Left ventricle myocardium inferior (tissue), 1 donor: ENCODE measurements at regions not wholly inside any gene's neighbourhood (a gene's known extent, or its start where the extent isn't known, plus 50 kb on each side); places are given as distances from the start of the nearest gene placed in this dataset.

ENCODE experiments used
- DNase-seq: peaks from one replicate; pipeline ENCODE4 v3.0.0-alpha.2; 2020
- H3K27ac ChIP-seq: fragments of 200-600 bp; replicated peaks from 2 replicates; pipeline ENCODE4 v1.8.0; 2021
- H3K27me3 ChIP-seq: fragments of 200-600 bp; 2 replicates; pipeline ENCODE4 v1.8.0; 2021; ENCODE audit warnings: low read depth
- H3K36me3 ChIP-seq: fragments of 200-600 bp; 2 replicates; pipeline ENCODE4 v1.8.0; 2021
- H3K4me1 ChIP-seq: fragments of 200-600 bp; 2 replicates; pipeline ENCODE4 v1.8.0; 2021
- H3K4me3 ChIP-seq: fragments of 200-600 bp; 2 replicates; pipeline ENCODE4 v1.8.0; 2021; ENCODE audit warnings: mild to moderate bottlenecking, moderate library complexity
- H3K9me3 ChIP-seq: fragments of 200-600 bp; replicated peaks from 2 replicates; pipeline ENCODE4 v1.8.0; 2021
- CTCF ChIP-seq: fragments of 200-600 bp; IDR thresholded peaks from 2 replicates; pipeline ENCODE4 v1.8.0; 2021; ENCODE audit warnings: antibody characterized with exemption, mild to moderate bottlenecking, borderline replicate concordance
- intact Hi-C: fragments of 100-400 bp; cut with micrococcal nuclease; formaldehyde crosslinking; loops from one replicate; pipeline ENCODE4 v1.11.0; 2022
- donor health status: DM: no; HTN: yes; CAD: no; lungs with severe emphysema.

DNA sequence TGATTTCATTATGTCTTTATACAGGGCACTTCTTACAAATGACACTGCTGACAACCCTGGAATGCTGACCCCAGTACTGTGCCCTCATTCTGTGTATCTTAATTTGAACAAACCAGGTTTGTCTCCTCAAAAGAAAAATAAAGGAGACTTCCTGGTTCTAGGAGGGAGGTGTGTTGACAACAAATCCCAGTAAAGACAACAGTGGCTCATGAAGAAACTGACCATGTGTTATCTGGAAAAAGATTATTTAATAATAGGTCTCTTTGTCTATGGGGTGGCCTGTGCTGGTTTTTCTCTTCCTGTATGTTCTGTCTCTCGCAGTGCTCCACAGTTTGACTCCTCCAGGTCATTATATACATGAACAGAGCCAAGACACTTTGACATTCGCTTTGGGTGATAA is 454.6 kb downstream of the LMO4 start:
- intact Hi-C loops, result no loop called here
- Histone ChIP-seq H3K9me3 (no peaks in the 10 kb centered on the region), H3K4me1 (no peaks in the 10 kb centered on the region), H3K27ac (no peak overlapping the region), H3K4me3 (no peak overlapping the region), H3K36me3 (no peaks in the 10 kb centered on the region), H3K27me3 (peaks cover 6% of the 10 kb centered on the region)
- DNase-seq, result no peak
- no peak for TF ChIP-seq CTCF

GRCh38 chr1:87785386-87785785 is 456.7 kb downstream of the LMO4 start:
- TF ChIP-seq CTCF, result no peak
- no peaks in the 10 kb centered on the region for H3K36me3 ChIP-seq
- no peak for DNase-seq
- no peaks in the 10 kb centered on the region for H3K4me1 ChIP-seq
- no peaks in the 10 kb centered on the region for H3K9me3 ChIP-seq
- no peak overlapping the region for H3K27ac ChIP-seq
- H3K4me3 ChIP-seq, result no peak overlapping the region
- intact Hi-C loops, result no loop called here
- peaks cover 6% of the 10 kb centered on the region for H3K27me3 ChIP-seq

- H3K36me3 ChIP-seq, result no peaks in the 10 kb centered on the region
- intact Hi-C loops, result no loop called here
- no peak overlapping the region for H3K4me3 ChIP-seq
- no peaks in the 10 kb centered on the region for H3K9me3 ChIP-seq
- H3K27me3 ChIP-seq, result peaks cover 6% of the 10 kb centered on the region
- no peak for DNase-seq
- no peaks in the 10 kb centered on the region for H3K4me1 ChIP-seq
- H3K27ac ChIP-seq, result no peak overlapping the region
- no peak for TF ChIP-seq CTCF
Measured at GRCh38 chr1:87786229-87786628, 457.5 kb downstream of the LMO4 start.

GRCh38 chr1:87786861-87787545 is 458.3 kb downstream of the LMO4 start:
- intact Hi-C loops, result no loop called here
- Histone ChIP-seq H3K27me3 (peaks cover 6% of the 10 kb centered on the region), H3K9me3 (no peaks in the 10 kb centered on the region)

GRCh38 chr1:87787551-87787950 is 458.9 kb downstream of the LMO4 start:
- H3K36me3 ChIP-seq, result no peaks in the 10 kb centered on the region
- DNase-seq, result no peak
- H3K4me1 ChIP-seq, result no peaks in the 10 kb centered on the region
- H3K4me3 ChIP-seq, result no peak overlapping the region
- H3K27ac ChIP-seq, result no peak overlapping the region
- intact Hi-C loops, result no loop called here
- TF ChIP-seq CTCF, result no peak
- H3K9me3 ChIP-seq, result no peaks in the 10 kb centered on the region
- H3K27me3 ChIP-seq, result peaks cover 6% of the 10 kb centered on the region

More at GRCh38 chr1:87786861-87787545, 458.3 kb downstream of the LMO4 start:
- no peaks in the 10 kb centered on the region for H3K36me3 ChIP-seq
- no peaks in the 10 kb centered on the region for H3K4me1 ChIP-seq
- H3K27ac ChIP-seq, result no peak overlapping the region
- no peak for TF ChIP-seq CTCF
- no peak overlapping the region for H3K4me3 ChIP-seq
- no peak for DNase-seq

- DNase-seq, result no peak
- no peaks in the 10 kb centered on the region for H3K36me3 ChIP-seq
- H3K27me3 ChIP-seq, result peaks cover 6% of the 10 kb centered on the region
- no peak overlapping the region for H3K27ac ChIP-seq
- intact Hi-C loops, result no loop called here
- no peak overlapping the region for H3K4me3 ChIP-seq
- H3K9me3 ChIP-seq, result no peaks in the 10 kb centered on the region
- no peak for TF ChIP-seq CTCF
- no peaks in the 10 kb centered on the region for H3K4me1 ChIP-seq
Measured at GRCh38 chr1:87790756-87791155, 462.1 kb downstream of the LMO4 start.
